Sigmoid colon (tissue), 6 donors: ENCODE measurements at regions not wholly inside any gene's neighbourhood (a gene's known extent, or its start where the extent isn't known, plus 50 kb on each side); places are given as distances from the start of the nearest gene placed in this dataset.

Source experiments
- DNase-seq: peaks from one replicate; pipeline ENCODE4 v3.0.0-alpha.2; 2019
- H3K27ac ChIP-seq, 4 donors: fragments of 200-600 bp; sonication (generic); one replicate each; pipeline ENCODE4 v1.5.1; 2016 to 2019; ENCODE audit warnings: mild to moderate bottlenecking in 1 of 4
- H3K27me3 ChIP-seq, 3 donors: fragments of 200-600 bp; sonication (generic); one replicate each; pipeline ENCODE4 v1.5.1; 2019; ENCODE audit warnings: mild to moderate bottlenecking in 1 of 3
- H3K36me3 ChIP-seq, 4 donors: fragments of 200-600 bp; sonication (generic); one replicate each; pipeline ENCODE4 v1.5.1; 2016 to 2019
- H3K4me1 ChIP-seq, 4 donors: fragments of 200-600 bp; sonication (generic); one replicate each; pipeline ENCODE4 v1.5.1; 2017 to 2019
- H3K4me3 ChIP-seq, 4 donors: fragments of 200-600 bp; sonication (generic); one replicate each; pipeline ENCODE4 v1.5.1; 2017 to 2019; ENCODE audit warnings: mild to moderate bottlenecking in 2 of 4, moderate library complexity in 1 of 4
- H3K9me3 ChIP-seq, 4 donors: fragments of 200-600 bp in 3 of 4; sonication (generic) in 3 of 4; one replicate each; pipeline versions ENCODE4 v1.5.1 to v1.6.1; 2013 to 2019
- EP300 ChIP-seq, 4 donors: sonication (generic); formaldehyde crosslinking; IDR thresholded peaks; one replicate each; pipeline ENCODE4 v1.6.1; 2017; ENCODE audit warnings: antibody characterized with exemption in 4 of 4
- POLR2A ChIP-seq, 2 donors: fragments of 450-650 bp; IDR thresholded peaks; one replicate each; pipeline ENCODE4 v1.6.1; 2016; ENCODE audit warnings: antibody characterized with exemption in 2 of 2, mild to moderate bottlenecking in 2 of 2, moderate library complexity in 2 of 2
- POLR2AphosphoS5 ChIP-seq, 4 donors: sonication (generic); formaldehyde crosslinking; IDR thresholded peaks; one replicate each; pipeline ENCODE4 v1.6.1; 2017; ENCODE audit warnings: antibody characterized with exemption in 4 of 4
- WGBS, 2 donors: extraction: QIAGEN DNeasy Blood & Tissue Kit; methylation state at CpG; one replicate each; pipeline ENCODE4 v1.1.7; 2013; 5-methylcytosine and 5-hydroxymethylcytosine counted together
- intact Hi-C: fragments of 100-400 bp; cut with DNase I; formaldehyde crosslinking; loops from one replicate; pipeline ENCODE4 v1.15.1; 2023
- TF ChIP-seq, protein P1 (sequence below), 4 experiments: fragments of 450-650 bp in 3 of 4; fragments of 200-600 bp in 1 of 4; IDR thresholded peaks; one replicate each; pipeline ENCODE4 v1.5.1; 2016 to 2019; ENCODE audit warnings: antibody characterized with exemption in 4 of 4, mild to moderate bottlenecking in 3 of 4, moderate library complexity in 2 of 4
- donor health status: healthy with polysubstance abuse.
- donor health status: healthy.

DNA sequence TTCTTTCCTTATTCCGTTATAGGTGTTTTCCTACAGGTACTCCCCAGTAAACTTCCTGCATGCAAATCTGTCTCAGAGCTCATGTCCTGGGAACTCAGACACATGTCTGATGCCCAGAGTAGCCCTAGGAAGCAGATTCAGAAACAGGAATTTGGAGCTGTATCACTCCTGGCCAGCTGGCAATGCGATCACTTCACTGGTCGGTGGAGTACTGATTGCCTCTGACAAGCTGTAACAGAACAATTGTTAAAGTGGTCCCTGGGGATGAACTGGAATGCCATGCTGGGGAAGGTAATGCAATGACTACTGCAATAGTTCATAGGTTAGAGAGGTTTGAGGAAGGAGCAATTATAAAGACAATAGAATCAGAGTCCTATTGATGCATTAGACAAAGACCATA, 131.6 kb upstream of the DOCK10 start:
- Histone ChIP-seq H3K36me3 (no peaks in the 10 kb centered on the region), H3K9me3 (no peaks in the 10 kb centered on the region), H3K27me3 (no peaks in the 10 kb centered on the region), H3K4me3 (no peak overlapping the region), H3K4me1 (no peaks in the 10 kb centered on the region), H3K27ac (no peak overlapping the region)
- intact Hi-C loops = no loop called here
- 80 to 83% methylated on average over 3 of the region's 3 CpGs for WGBS, 2 donors
- TF ChIP-seq POLR2A (IDR thresholded peaks at IDR 0.05) = no peak
- no peak for TF ChIP-seq POLR2AphosphoS5 (IDR thresholded peaks at IDR 0.05)
- no peak for TF ChIP-seq EP300 (IDR thresholded peaks at IDR 0.05)
- TF ChIP-seq, protein P1, sequence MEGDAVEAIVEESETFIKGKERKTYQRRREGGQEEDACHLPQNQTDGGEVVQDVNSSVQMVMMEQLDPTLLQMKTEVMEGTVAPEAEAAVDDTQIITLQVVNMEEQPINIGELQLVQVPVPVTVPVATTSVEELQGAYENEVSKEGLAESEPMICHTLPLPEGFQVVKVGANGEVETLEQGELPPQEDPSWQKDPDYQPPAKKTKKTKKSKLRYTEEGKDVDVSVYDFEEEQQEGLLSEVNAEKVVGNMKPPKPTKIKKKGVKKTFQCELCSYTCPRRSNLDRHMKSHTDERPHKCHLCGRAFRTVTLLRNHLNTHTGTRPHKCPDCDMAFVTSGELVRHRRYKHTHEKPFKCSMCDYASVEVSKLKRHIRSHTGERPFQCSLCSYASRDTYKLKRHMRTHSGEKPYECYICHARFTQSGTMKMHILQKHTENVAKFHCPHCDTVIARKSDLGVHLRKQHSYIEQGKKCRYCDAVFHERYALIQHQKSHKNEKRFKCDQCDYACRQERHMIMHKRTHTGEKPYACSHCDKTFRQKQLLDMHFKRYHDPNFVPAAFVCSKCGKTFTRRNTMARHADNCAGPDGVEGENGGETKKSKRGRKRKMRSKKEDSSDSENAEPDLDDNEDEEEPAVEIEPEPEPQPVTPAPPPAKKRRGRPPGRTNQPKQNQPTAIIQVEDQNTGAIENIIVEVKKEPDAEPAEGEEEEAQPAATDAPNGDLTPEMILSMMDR (IDR thresholded peaks at IDR 0.05) = no peak
- DNase-seq = no peak

DNA sequence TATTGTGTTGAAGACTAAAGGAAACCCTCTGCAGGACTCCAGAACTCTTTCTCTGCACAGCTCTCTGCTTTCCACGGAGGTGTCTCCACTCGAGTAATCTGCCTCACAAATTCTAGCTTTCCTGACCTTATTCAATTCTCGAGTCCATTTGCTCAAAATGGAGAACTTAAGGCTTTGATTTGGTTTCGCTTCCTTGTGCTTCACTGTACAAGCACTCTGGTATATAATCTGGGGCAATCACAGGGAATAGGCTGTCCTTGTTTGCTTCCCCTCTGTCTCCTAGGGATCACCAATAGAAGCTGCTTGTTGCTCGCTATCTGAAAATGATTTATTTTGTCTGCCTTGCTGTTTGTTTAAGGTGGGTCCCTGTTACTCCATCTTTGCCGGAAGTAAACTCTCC, 129.1 kb upstream of the DOCK10 start:
- Histone ChIP-seq H3K36me3 (no peaks in the 10 kb centered on the region), H3K27ac (no peak overlapping the region), H3K27me3 (no peaks in the 10 kb centered on the region), H3K9me3 (no peaks in the 10 kb centered on the region), H3K4me1 (no peaks in the 10 kb centered on the region), H3K4me3 (no peak overlapping the region)
- DNase-seq = no peak
- WGBS, 2 donors = 65 to 72% methylated on average over 6 of the region's 6 CpGs
- TF ChIP-seq EP300 (IDR thresholded peaks at IDR 0.05) = no peak
- no peak for TF ChIP-seq POLR2AphosphoS5 (IDR thresholded peaks at IDR 0.05)
- no peak for TF ChIP-seq POLR2A (IDR thresholded peaks at IDR 0.05)
- TF ChIP-seq, protein P1 (IDR thresholded peaks at IDR 0.05) = no peak
- intact Hi-C loops = no loop called here

DNA sequence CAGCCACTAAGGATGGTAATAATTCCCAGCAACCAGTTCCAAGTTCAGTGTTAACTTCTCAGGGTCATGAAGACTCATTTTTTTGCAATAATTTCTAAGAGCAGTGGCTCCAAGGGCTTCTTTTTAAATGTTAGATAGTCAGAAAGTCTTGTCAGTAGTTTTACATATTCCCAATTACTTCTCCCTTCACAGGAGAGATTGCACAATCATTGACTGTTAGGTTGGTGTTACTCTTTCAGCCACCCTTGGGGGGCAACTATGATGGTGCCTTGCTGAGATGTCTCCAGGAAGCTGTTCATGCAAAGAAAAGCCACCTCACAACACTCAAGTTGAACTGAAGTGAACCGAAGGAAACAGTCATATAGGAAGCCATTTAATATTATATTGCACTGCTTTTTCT, 127.9 kb upstream of the DOCK10 start:
- no peaks in the 10 kb centered on the region for H3K36me3 ChIP-seq
- H3K27me3 ChIP-seq = no peaks in the 10 kb centered on the region
- WGBS, 2 donors = 83 to 93% methylated on average over 1 of the region's 1 CpG
- no peaks in the 10 kb centered on the region for H3K4me1 ChIP-seq
- no peaks in the 10 kb centered on the region for H3K9me3 ChIP-seq
- no peak for DNase-seq
- no peak for TF ChIP-seq EP300 (IDR thresholded peaks at IDR 0.05)
- TF ChIP-seq POLR2AphosphoS5 (IDR thresholded peaks at IDR 0.05) = no peak
- TF ChIP-seq POLR2A (IDR thresholded peaks at IDR 0.05) = no peak
- TF ChIP-seq, protein P1 (IDR thresholded peaks at IDR 0.05) = no peak
- H3K27ac ChIP-seq = no peak overlapping the region
- intact Hi-C loops = no loop called here
- no peak overlapping the region for H3K4me3 ChIP-seq

DNA sequence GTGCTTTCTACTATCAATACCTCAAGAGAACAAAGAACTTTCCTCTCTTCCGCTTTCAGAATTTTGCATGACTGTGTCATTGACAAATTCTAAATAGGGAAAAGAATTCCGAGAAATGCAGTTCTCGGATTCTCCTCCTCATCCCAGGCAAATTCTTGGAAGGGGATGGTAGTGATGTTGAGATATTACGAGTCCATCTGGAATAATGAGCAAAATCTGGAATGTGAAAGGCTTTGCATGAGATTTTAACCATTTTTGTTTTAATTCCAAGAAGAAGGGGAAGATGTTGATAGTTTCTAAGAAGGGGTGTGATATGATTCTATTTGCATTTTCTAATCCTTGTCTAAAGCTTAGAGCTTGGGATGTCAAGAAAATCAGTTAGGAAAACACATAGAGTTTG, 127.1 kb upstream of the DOCK10 start:
- 80 to 96% methylated on average over 4 of the region's 4 CpGs for WGBS, 2 donors

DNA sequence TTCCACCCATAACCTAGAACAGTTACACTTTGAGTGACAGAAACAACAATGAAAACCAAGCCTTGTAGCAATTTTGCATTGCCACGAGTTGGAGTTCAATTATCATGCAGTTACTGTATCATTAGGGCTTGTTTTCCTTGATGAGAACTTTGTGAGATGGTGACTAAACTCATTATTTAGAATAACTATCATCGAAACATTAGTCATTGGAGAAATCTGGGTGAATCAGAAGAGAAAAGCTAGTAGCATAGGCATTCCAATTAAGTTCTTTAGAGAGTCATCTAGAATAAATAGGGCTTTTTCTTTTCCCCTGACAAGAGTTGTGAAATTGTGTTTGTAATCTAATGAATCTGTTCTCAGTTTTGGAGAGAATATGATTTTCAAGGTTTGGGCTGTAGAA, 122.8 kb upstream of the DOCK10 start:
- DNase-seq = no peak
- no peaks in the 10 kb centered on the region for H3K4me1 ChIP-seq
- WGBS, 2 donors = 62 to 70% methylated on average over 2 of the region's 2 CpGs
- no peak overlapping the region for H3K27ac ChIP-seq
- TF ChIP-seq POLR2AphosphoS5 (IDR thresholded peaks at IDR 0.05) (no peak), EP300 (IDR thresholded peaks at IDR 0.05) (no peak), POLR2A (IDR thresholded peaks at IDR 0.05) (no peak)
- TF ChIP-seq, protein P1 (IDR thresholded peaks at IDR 0.05) = no peak
- H3K4me3 ChIP-seq = no peak overlapping the region
- intact Hi-C loops = no loop called here
- H3K36me3 ChIP-seq = no peaks in the 10 kb centered on the region
- no peaks in the 10 kb centered on the region for H3K9me3 ChIP-seq
- no peaks in the 10 kb centered on the region for H3K27me3 ChIP-seq

More for the DNA sequence above, 127.1 kb upstream of the DOCK10 start:
- no peaks in the 10 kb centered on the region for H3K9me3 ChIP-seq
- no peaks in the 10 kb centered on the region for H3K27me3 ChIP-seq
- intact Hi-C loops = no loop called here
- H3K27ac ChIP-seq = no peak overlapping the region
- no peak overlapping the region for H3K4me3 ChIP-seq
- H3K36me3 ChIP-seq = no peaks in the 10 kb centered on the region
- TF ChIP-seq, protein P1 (IDR thresholded peaks at IDR 0.05) = no peak
- TF ChIP-seq EP300 (IDR thresholded peaks at IDR 0.05) (no peak), POLR2AphosphoS5 (IDR thresholded peaks at IDR 0.05) (no peak)
- no peak for DNase-seq
- H3K4me1 ChIP-seq = no peaks in the 10 kb centered on the region
